DMS79 treated with DMSO at 0.1 percent for 48 hours (cell line): ENCODE measurements at regions not wholly inside any gene's neighbourhood (a gene's known extent, or its start where the extent isn't known, plus 50 kb on each side); places are given as distances from the start of the nearest gene placed in this dataset.
"Not testable (repeated sequence)": the region's sequence is repeated elsewhere in the genome, so short reads cannot be mapped to it uniquely, and the experiment has no call there.

Source experiments
- DNase-seq: peaks from one replicate; lab custom pipeline; 2025; lab: John Stamatoyannopoulos, UW

- DNase-seq: no peak
Measured at GRCh38 chr17:64785011-64785421, 122.9 kb upstream of the SMURF2 start.

DNA sequence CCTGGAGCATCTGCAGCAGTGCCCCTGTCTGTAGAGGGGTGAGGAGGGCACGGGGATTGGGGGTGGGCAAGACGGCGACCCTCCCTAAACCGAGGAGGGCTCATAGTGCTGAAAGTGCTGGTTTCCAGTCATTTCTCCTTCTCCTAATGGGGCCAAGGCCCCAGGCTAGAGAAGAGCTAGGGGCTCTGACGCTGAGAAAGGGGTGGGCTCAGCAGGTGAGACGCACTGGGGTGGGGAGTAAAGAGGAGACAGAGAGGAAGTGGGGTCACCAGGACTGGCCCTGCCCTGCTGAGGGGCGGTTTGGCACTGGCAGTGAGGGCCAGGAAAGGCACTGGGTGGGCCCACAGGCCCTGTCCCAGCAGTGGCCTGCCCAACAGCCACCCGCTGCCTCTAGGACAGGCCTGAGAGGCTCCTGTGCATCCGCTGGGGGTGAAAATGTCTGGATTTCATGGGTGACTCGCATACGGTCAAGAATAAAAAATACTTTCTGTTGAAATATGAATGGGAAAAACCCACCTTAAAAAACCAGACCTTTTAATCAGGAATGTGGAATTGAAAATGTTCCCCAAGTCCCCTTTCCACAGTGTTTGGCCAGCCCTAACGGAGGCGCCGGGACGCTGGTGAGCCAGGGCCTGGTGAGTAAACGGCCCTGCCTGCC is 122.4 kb upstream of the SMURF2 start:
- no peak for DNase-seq

DNA sequence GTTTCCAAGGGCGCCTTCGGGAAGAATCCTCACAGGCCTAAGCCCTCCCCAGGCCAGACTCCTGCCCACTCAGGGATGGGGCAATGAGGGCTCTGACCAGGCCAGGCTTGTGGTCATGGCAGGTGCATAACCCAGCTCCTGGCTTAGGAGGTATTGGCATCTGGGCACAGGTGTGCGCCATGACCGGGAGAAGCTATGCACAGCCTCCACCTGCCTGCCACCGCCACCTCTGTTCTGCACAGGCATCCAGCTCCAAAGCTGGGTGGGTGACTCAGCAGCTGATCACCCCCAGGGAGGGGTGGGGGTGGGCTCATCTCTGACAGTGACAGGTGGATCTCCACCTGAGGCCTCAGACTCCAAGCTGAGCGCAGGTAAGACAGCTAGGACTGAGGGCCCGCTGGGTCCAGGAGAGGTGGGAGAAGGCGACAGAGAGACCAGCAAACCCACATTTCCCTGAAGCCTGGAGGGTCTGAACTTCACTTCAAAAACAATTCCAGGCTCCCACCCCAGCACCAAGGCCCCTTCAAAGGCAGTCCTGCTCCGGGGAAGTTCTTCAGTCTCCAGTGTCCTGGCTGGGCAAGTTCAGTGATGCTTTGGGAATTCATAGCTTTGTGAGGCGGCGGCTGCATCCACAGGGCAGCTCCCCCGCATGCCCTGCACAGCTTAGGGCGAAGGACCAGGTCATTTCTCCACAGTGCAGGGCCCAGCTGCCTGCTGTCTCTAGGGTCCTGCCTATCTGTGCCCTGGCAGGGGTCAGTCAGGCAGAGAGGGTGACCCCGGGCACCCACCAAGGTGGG is 121.6 kb upstream of the SMURF2 start:
- no peak for DNase-seq

DNA sequence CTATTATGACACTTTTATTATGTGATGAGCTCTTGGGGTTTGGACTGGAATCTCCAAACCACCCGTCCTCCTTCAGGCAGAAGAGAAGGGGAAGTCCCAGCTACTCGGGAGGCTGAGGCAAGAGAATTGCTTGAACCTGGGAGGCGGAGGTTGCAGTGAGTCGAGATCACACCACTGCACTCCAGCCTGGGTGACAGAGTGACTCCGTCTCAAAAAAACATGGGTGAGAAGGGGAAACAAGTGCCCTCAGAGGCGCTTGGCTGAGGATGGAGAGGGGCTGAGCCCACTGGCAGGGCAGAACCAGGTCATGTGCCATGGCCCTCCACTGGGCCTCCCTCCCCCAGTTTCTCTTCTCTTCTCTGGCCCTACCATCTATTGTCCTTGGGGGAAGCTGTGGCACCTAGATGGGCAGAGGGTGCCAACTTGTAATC is 120.9 kb upstream of the SMURF2 start:
- no peak for DNase-seq

DNA sequence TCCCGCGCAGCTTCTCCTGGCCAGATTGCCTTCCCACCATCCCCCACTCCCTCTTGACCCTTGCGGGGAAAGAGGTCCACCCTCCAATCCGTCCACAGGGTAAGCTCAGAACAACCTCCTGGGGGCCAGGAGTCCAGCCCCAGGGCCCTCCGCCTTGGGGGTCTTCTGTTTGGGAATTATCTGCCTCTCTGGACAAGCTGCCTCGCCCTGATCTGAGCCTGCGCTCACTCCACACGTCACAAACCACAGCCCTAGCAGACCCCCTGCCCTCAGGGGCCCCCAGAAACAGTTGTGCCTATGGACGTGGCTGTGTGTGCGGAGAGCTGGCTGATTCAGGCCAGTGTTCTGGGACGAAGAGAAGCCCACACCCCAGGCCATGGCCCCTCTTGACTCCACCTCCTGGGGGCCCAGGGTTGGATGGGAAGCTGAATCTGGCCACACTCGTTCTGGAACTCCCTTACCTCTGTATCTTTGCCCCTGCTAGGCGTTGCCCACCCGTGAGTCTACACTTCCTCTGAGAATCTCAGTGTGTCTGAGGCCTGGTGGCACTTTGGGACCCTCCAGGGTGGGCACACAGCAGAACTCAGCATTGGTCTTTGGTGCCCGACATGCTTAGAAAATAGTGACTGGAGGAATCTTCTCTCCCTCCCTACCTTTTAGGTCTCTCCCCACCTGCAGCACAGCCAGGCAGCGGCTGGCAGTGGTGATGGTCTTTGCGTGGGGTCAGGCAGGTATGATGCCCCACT is 119.9 kb upstream of the SMURF2 start:
- DNase-seq: no peak

- DNase-seq: no peak
Measured at GRCh38 chr17:64781014-64781756, 119.1 kb upstream of the SMURF2 start.

GRCh38 chr17:64780096-64781013 is 118.2 kb upstream of the SMURF2 start:
- peak; percentile 13 for DNase-seq

- no peak for DNase-seq
Measured at GRCh38 chr17:64779376-64780095, 117.4 kb upstream of the SMURF2 start.

DNA sequence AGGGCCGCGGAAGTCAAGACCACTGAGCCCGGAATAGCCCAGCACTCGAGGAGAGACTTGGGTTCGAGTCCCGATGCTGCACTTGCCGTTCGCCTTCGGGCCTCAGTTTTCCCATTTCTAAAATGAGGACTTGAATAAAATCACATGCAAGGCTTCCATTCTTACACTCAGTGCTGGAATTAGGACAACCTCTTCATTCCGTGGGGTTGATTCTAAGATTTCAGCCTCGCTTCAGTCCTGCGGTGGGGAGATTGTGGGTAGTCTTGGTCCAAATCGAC is 116.9 kb upstream of the SMURF2 start:
- not testable (repeated sequence) for DNase-seq

- DNase-seq: peak; percentile 11
Measured at GRCh38 chr17:64778240-64779097, 116.4 kb upstream of the SMURF2 start.

DNA sequence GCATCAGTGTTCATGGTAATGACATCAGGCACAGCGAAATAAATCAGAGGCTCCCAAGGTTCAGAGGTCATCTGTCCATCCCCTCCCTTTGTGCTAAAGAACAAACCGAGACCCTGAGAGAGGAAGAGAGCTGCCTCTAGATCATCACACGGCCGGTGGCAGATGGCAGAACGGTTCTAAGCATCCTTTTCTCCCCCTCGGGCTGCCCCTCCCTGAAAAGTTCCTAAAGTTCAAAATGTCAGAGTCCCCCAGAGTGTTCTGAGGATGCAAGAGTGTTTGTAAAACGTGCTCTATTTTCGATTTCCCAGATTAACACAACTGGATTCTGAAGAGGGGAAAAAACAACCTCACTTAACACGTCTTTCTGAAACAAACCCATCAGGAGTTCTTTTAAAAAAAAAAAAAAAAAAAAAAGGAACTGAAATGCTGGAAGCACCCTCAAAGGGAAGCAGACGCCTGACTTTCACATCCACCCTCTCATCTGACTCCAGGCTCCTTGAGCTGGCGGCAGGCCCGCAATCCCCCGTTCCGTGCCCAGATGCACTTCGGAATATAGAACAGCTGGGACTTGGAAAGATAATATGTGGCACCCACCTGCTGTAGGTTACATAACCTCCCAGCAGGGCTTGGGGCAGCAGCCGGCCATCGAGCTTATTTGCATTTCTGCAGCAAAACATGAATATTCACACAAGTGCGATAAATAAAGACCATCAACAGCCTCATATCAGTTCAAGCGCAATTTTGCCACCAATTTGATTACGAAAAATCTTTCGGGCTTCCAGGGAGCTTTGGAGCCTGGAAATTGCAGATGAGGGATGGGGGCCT is 115.5 kb upstream of the SMURF2 start:
- peak; percentile 15 for DNase-seq

DNA sequence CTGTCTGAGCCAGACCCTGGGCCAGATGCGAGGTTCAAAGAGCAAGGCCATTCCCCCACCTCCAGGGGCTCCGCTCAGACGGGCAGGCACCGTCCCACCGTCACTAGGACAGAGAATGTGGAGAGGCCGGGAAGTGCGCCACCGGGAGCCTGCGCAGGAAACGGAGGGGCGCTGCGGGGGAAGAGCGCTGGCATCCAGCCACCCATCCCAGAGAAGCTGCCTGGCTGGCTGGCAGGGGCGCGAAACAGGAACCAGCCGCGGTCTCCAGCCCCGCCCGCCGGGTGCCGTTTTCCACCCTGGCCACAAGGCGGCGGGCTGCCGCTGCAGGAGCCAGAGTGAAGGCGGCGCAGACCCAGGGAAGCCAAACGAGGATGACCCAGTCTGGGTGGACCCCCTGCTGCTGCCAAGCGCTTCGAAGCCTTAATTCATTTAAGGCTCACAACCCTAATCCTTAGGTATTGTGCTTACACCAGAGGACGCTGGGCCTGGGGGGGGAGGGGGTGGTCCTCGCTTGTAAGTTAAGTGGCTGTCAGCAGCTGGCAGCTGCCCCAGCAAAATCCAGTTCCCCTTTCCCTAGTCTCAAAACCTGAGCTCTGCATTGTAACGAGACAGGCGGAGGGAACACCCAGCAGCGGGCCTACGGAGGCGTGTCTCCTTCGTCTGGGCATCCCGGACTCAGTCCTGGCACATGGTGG is 114.8 kb upstream of the SMURF2 start:
- DNase-seq: peak; percentile 52

GRCh38 chr17:64775701-64776570 is 113.8 kb upstream of the SMURF2 start:
- DNase-seq: no peak

GRCh38 chr17:64774888-64775540 is 112.9 kb upstream of the SMURF2 start:
- DNase-seq: no peak

DNA sequence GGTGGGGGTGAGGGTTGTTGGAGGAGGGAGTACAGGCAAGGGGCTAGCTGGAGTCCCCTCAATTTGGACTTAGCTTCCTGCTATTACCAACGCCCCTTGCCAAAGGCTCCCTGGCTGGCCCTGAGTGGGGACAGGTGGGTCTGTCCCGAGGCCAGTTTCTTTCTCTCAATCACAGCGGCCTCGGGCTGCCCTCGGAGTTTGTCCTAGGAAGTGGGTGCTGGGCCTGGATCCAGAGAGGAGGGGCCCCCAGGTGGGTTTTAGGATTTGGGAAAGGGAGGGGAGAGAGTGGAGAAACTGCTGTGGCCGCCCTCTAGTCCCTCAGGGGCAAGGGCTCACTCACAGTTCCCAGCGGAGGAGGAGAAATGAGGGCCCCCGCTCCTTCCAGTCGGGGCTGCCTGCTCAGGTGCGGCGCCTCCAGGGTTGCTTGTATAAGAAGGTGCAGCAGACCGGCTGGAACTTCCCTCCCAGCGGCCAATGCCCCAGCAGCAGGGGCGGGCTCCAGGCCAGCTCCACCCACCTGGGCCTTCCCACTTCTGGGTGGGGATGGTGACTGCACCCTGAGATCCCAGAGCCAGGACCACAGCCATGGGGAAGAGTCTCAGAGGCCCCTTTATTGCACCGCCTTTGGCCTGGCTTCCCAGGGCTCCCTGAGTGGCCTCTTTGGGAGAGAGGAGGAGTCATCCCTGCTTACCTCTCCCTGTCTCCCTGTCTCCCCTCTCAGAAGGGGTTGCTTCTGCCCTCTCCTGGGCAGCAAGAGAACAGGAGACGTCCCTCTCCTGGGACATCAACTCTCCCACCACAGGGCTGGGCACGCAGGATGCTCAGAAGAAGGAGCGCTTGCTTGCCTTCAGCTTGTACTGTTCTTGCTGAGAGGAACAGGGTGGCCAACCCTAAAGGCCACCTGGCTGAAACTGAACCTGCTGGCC is 112.0 kb upstream of the SMURF2 start:
- DNase-seq: peak; percentile 53
